Ishikawa (cell line): ENCODE measurements at regions not wholly inside any gene's neighbourhood (a gene's known extent, or its start where the extent isn't known, plus 50 kb on each side); places are given as distances from the start of the nearest gene placed in this dataset.

Source experiments
- CREB1 ChIP-seq: IDR thresholded peaks from 2 replicates; pipeline ENCODE4 v1.6.1; 2012; ENCODE audit warnings: low read depth
- EGR1 ChIP-seq: IDR thresholded peaks from 2 replicates; pipeline ENCODE4 v1.6.1; 2012
- EP300 ChIP-seq: IDR thresholded peaks from 2 replicates; pipeline ENCODE4 v1.6.1; 2012; ENCODE audit warnings: borderline replicate concordance
- FOXM1 ChIP-seq: IDR thresholded peaks from 2 replicates; pipeline ENCODE4 v1.6.1; 2012; ENCODE audit warnings: low read depth, borderline replicate concordance
- RAD21 ChIP-seq: IDR thresholded peaks from 2 replicates; pipeline ENCODE4 v1.6.1; 2012; ENCODE audit warnings: low read depth
- REST ChIP-seq: IDR thresholded peaks from 2 replicates; pipeline ENCODE4 v1.6.1; 2012; ENCODE audit warnings: low read depth, mild to moderate bottlenecking
- TAF1 ChIP-seq: IDR thresholded peaks from 2 replicates; pipeline ENCODE4 v1.6.1; 2012; ENCODE audit warnings: low read depth, mild to moderate bottlenecking
- TEAD4 ChIP-seq: IDR thresholded peaks from 2 replicates; pipeline ENCODE4 v1.6.1; 2012
- YY1 ChIP-seq: IDR thresholded peaks from 2 replicates; pipeline ENCODE4 v1.6.1; 2012; ENCODE audit warnings: low read depth
- TF ChIP-seq, protein P1 (sequence below): IDR thresholded peaks from 2 replicates; pipeline ENCODE4 v1.6.1; 2012
- TF ChIP-seq, protein P2 (sequence below): IDR thresholded peaks from 2 replicates; pipeline ENCODE4 v1.6.1; 2012

DNA sequence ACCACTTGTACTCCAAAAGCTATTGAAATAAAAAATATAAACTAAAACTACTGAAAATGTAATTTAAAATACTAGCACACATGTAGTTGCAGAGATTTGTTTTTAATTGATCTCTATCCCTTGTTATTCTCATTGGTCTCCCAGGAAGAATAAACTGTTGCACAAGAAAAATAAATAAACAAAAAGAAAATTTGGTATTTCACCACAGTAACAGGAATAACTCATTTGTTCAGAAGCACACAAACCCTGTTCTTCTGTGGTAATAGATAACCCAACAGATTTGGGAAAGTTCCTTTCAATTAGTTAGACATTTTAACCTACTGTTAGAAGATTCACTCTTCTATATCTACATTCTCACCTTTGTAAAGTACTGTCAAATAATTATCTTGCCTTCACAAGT, 70.9 kb upstream of the APOOL start:
- TF ChIP-seq TEAD4 (no peak), REST (no peak), TAF1 (no peak), EP300 (no peak), RAD21 (no peak), EGR1 (no peak), FOXM1 (no peak), YY1 (no peak), CREB1 (no peak)
- TF ChIP-seq, protein P1, sequence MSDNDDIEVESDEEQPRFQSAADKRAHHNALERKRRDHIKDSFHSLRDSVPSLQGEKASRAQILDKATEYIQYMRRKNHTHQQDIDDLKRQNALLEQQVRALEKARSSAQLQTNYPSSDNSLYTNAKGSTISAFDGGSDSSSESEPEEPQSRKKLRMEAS: no peak
- TF ChIP-seq, protein P2, sequence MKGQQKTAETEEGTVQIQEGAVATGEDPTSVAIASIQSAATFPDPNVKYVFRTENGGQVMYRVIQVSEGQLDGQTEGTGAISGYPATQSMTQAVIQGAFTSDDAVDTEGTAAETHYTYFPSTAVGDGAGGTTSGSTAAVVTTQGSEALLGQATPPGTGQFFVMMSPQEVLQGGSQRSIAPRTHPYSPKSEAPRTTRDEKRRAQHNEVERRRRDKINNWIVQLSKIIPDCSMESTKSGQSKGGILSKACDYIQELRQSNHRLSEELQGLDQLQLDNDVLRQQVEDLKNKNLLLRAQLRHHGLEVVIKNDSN: no peak
